SK-N-SH (cell line): ENCODE measurements at regions not wholly inside any gene's neighbourhood (a gene's known extent, or its start where the extent isn't known, plus 50 kb on each side); places are given as distances from the start of the nearest gene placed in this dataset.

ENCODE experiments used
- CTCF ChIA-PET: fragments of 300-600, 350-600 bp; formaldehyde crosslinking; extraction: SDS; loops from one replicate; lab custom pipeline; 2021; lab: Yijun Ruan, JAX
- POLR2A ChIA-PET: fragments of 350-600 bp; sonication (Branson Sonifier 250); formaldehyde crosslinking; extraction: SDS; loops from one replicate; lab custom pipeline; 2020; ENCODE audit warnings: antibody characterized with exemption, inconsistent platforms; lab: Yijun Ruan, JAX
- DNase-seq: peaks from one replicate; pipeline ENCODE4 v3.0.0; 2012
- H2AFZ ChIP-seq: fragments of 200-600 bp; sonication (generic); 2 replicates; pipeline ENCODE4 v1.8.1; 2016; ENCODE audit warnings: antibody characterized with exemption, mild to moderate bottlenecking, low read depth
- H3F3A ChIP-seq: fragments of 200-600 bp; sonication (generic); replicated peaks from 2 replicates; pipeline ENCODE3; 2016; ENCODE audit warnings: antibody characterized with exemption, mild to moderate bottlenecking; ENCODE audit not compliant: insufficient read depth
- H3K27ac ChIP-seq, 2 experiments: fragments of 200-500 bp in 1 of 2; fragments of 200-600 bp in 1 of 2; sonication (Bioruptor generic) in 1 of 2; sonication (generic), shearing (Covaris generic) in 1 of 2; 2 replicates each; pipeline versions ENCODE4 v1.5.1 to v1.6.1; 2014 to 2016; ENCODE audit warnings: low read depth in 2 of 2, inconsistent platforms in 1 of 2, low read length in 1 of 2, mild to moderate bottlenecking in 1 of 2, mixed read lengths in 1 of 2
- H3K27me3 ChIP-seq: fragments of 200-600 bp; sonication (generic), shearing (Covaris generic); 2 replicates; pipeline ENCODE4 v1.6.1; 2016; ENCODE audit warnings: mixed run types; ENCODE audit not compliant: insufficient read depth
- H3K36me3 ChIP-seq, 2 experiments: fragments of 200-500 bp in 1 of 2; fragments of 200-600 bp in 1 of 2; sonication (Bioruptor generic) in 1 of 2; sonication (generic) in 1 of 2; replicated peaks in 1 of 2; 2 replicates each; pipeline versions ENCODE3 to v1.5.1; 2014 to 2016; ENCODE audit warnings: low read length in 1 of 2, mild to moderate bottlenecking in 1 of 2; ENCODE audit not compliant: insufficient read depth in 2 of 2, control insufficient read depth in 1 of 2
- H3K4me1 ChIP-seq, 2 experiments: fragments of 200-500 bp in 1 of 2; fragments of 200-600 bp in 1 of 2; sonication (Bioruptor generic) in 1 of 2; sonication (generic), shearing (Covaris generic) in 1 of 2; 2 replicates each; pipeline versions ENCODE4 v1.5.1 to v1.6.1; 2014 to 2016; ENCODE audit warnings: low read depth in 1 of 2, low read length in 1 of 2, mixed run types in 1 of 2; ENCODE audit not compliant: insufficient read depth in 2 of 2, control insufficient read depth in 1 of 2
- H3K4me2 ChIP-seq: fragments of 200-600 bp; sonication (generic), shearing (Covaris generic); 2 replicates; pipeline ENCODE4 v1.6.1; 2017; ENCODE audit warnings: mixed run types
- H3K4me3 ChIP-seq, 2 experiments: fragments of 200-500 bp in 1 of 2; fragments of 200-600 bp in 1 of 2; sonication (Bioruptor generic) in 1 of 2; sonication (generic), shearing (Covaris generic) in 1 of 2; 2 replicates each; pipeline versions ENCODE4 v1.5.1 to v1.8.1; 2014 to 2016; ENCODE audit warnings: low read depth in 2 of 2, inconsistent platforms in 1 of 2, low read length in 1 of 2, mild to moderate bottlenecking in 1 of 2, mixed read lengths in 1 of 2, moderate library complexity in 1 of 2
- H3K79me2 ChIP-seq: fragments of 200-600 bp; sonication (generic); 2 replicates; pipeline ENCODE4 v1.8.1; 2017; ENCODE audit warnings: mild to moderate bottlenecking; ENCODE audit not compliant: insufficient read depth
- H3K9ac ChIP-seq: fragments of 200-600 bp; sonication (generic); 2 replicates; pipeline ENCODE4 v1.6.1; 2017; ENCODE audit warnings: mixed run types
- H3K9me2 ChIP-seq: fragments of 200-600 bp; sonication (generic); 2 replicates; pipeline ENCODE4 v1.6.1; 2017; ENCODE audit warnings: mixed run types
- H3K9me3 ChIP-seq: fragments of 200-600 bp; sonication (generic); 2 replicates; pipeline ENCODE4 v1.6.1; 2017; ENCODE audit warnings: mixed run types, mild to moderate bottlenecking, moderate library complexity
- H4K20me1 ChIP-seq: fragments of 200-600 bp; sonication (generic); 2 replicates; pipeline ENCODE4 v1.6.1; 2017; ENCODE audit warnings: mild to moderate bottlenecking, mixed run types; ENCODE audit not compliant: insufficient read depth
- CHD2 ChIP-seq: fragments of 150-350 bp; IDR thresholded peaks from 2 replicates; pipeline ENCODE4 v1.6.1; 2018; ENCODE audit warnings: low read length; ENCODE audit not compliant: partially characterized antibody
- ELF1 ChIP-seq: IDR thresholded peaks from 2 replicates; pipeline ENCODE4 v1.4.0; 2012
- EP300 ChIP-seq, 2 experiments: IDR thresholded peaks; 2 replicates each; pipeline versions ENCODE4 v1.4.0 to v1.6.1; 2012; ENCODE audit warnings: borderline replicate concordance in 1 of 2, low read depth in 1 of 2, low read length in 1 of 2
- EZH2phosphoT487 ChIP-seq: fragments of 200-600 bp; sonication (generic); IDR thresholded peaks from 2 replicates; pipeline ENCODE4 v1.6.1; 2017; ENCODE audit warnings: low read depth, mixed run types, mild to moderate bottlenecking, antibody characterized with exemption, moderate library complexity, borderline replicate concordance
- FOXM1 ChIP-seq: IDR thresholded peaks from 2 replicates; pipeline ENCODE4 v1.4.0; 2012; ENCODE audit warnings: low read depth, mild to moderate bottlenecking
- GABPA ChIP-seq: IDR thresholded peaks from 2 replicates; pipeline ENCODE4 v1.4.0; 2012; ENCODE audit warnings: low read depth, mild to moderate bottlenecking
- GATA2 ChIP-seq: sonication (generic); formaldehyde crosslinking; IDR thresholded peaks from 2 replicates; pipeline ENCODE4 v1.5.0; 2020; ENCODE audit warnings: mild to moderate bottlenecking, missing genetic modification reagents
- JUND ChIP-seq: IDR thresholded peaks from 2 replicates; pipeline ENCODE4 v1.4.0; 2012
- MEF2A ChIP-seq: IDR thresholded peaks from 2 replicates; pipeline ENCODE4 v1.4.0; 2012; ENCODE audit warnings: low read depth, borderline replicate concordance
- MXI1 ChIP-seq: IDR thresholded peaks from 2 replicates; pipeline ENCODE4 v1.6.1; 2012; ENCODE audit warnings: mild to moderate bottlenecking, low read depth, low read length, improper control_type of control experiment
- NFIC ChIP-seq: IDR thresholded peaks from 2 replicates; pipeline ENCODE4 v1.4.0; 2012; ENCODE audit warnings: borderline replicate concordance
- NRF1 ChIP-seq: IDR thresholded peaks from 2 replicates; pipeline ENCODE4 v1.6.1; 2012; ENCODE audit warnings: low read depth, mild to moderate bottlenecking, low read length
- POLR2AphosphoS5 ChIP-seq: IDR thresholded peaks from 2 replicates; pipeline ENCODE4 v1.6.1; 2012; ENCODE audit warnings: low read depth, low read length
- RFX5 ChIP-seq: IDR thresholded peaks from 2 replicates; pipeline ENCODE4 v1.6.1; 2012; ENCODE audit warnings: mild to moderate bottlenecking, improper control_type of control experiment, low read length
- RXRA ChIP-seq: IDR thresholded peaks from 2 replicates; pipeline ENCODE4 v1.4.0; 2012; ENCODE audit warnings: low read depth, mild to moderate bottlenecking, borderline replicate concordance
- SIN3A ChIP-seq: IDR thresholded peaks from 2 replicates; pipeline ENCODE4 v1.6.1; 2012; ENCODE audit warnings: low read depth, mild to moderate bottlenecking, low read length, moderate library complexity, borderline replicate concordance
- SMC3 ChIP-seq: IDR thresholded peaks from 2 replicates; pipeline ENCODE4 v1.6.1; 2012; ENCODE audit warnings: low read depth, low read length, improper control_type of control experiment
- TCF12 ChIP-seq: IDR thresholded peaks from 2 replicates; pipeline ENCODE4 v1.4.0; 2012
- TEAD4 ChIP-seq: IDR thresholded peaks from 2 replicates; pipeline ENCODE4 v1.4.0; 2012; ENCODE audit warnings: mild to moderate bottlenecking, borderline replicate concordance; ENCODE audit not compliant: insufficient read depth
- YY1 ChIP-seq: IDR thresholded peaks from 2 replicates; pipeline ENCODE4 v1.4.0; 2012; ENCODE audit warnings: low read depth, mild to moderate bottlenecking
- WGBS: methylation state at CpG from one replicate; pipeline ENCODE4 v1.1.6; 2017; ENCODE audit warnings: low lambda C conversion rate; 5-methylcytosine and 5-hydroxymethylcytosine counted together
- TF ChIP-seq, protein P1 (sequence below): IDR thresholded peaks from 2 replicates; pipeline ENCODE4 v1.4.0; 2012; ENCODE audit warnings: low read depth
- TF ChIP-seq, protein P2 (sequence below): fragments of 200-600 bp; sonication (generic); IDR thresholded peaks from 2 replicates; pipeline ENCODE4 v1.6.1; 2017; ENCODE audit warnings: antibody characterized with exemption, mild to moderate bottlenecking, moderate library complexity
- TF ChIP-seq, protein P3 (sequence below): IDR thresholded peaks from 2 replicates; pipeline ENCODE4 v1.4.0; 2012; ENCODE audit warnings: low read depth, borderline replicate concordance
- TF ChIP-seq, protein P4 (sequence below): fragments of 150-350 bp; IDR thresholded peaks from 2 replicates; pipeline ENCODE4 v1.6.1; 2016; ENCODE audit warnings: mild to moderate bottlenecking, low read depth, low read length

DNA sequence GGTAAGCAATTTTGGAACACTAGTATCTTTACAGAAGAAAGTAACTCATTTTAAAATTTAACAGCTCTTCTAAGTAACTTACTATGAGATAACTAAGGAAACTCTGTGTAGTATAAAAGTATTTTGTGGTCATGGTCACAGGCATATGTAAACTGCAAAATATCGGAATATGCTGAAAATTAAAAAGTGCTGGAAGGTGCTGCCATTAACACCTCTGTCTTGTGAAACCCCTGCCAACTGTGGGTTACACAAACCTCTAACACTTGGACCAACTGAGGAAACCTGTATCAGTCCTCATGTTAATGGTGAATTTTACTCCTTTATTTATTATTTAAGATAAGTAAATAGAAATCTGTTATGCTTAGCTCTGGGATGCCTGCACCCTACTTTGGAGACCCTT is 206.7 kb downstream of the LACC1 start:
- Histone ChIP-seq H3K9me2 (no peaks in the 10 kb centered on the region), H3K4me1 (no peaks in the 10 kb centered on the region), H3K27ac (no peak overlapping the region), H3F3A (no peaks in the 10 kb centered on the region), H3K9ac (no peak overlapping the region), H3K4me3 (no peak overlapping the region), H3K4me2 (no peak overlapping the region), H2AFZ (no peak overlapping the region), H4K20me1 (no peaks in the 10 kb centered on the region), H3K27me3 (no peaks in the 10 kb centered on the region), H3K9me3 (no peaks in the 10 kb centered on the region), H3K36me3 (no peaks in the 10 kb centered on the region), H3K79me2 (no peaks in the 10 kb centered on the region)
- 32% methylated on average over 1 of the region's 1 CpG for WGBS
- ChIA-PET POLR2A (no interaction called here), CTCF (no interaction called here)
- DNase-seq, result no peak
- TF ChIP-seq SMC3 (no peak), TEAD4 (no peak), NFIC (no peak), TCF12 (no peak), RFX5 (no peak), EZH2phosphoT487 (no peak), MXI1 (no peak), YY1 (no peak), MEF2A (no peak)
- TF ChIP-seq, protein P1, sequence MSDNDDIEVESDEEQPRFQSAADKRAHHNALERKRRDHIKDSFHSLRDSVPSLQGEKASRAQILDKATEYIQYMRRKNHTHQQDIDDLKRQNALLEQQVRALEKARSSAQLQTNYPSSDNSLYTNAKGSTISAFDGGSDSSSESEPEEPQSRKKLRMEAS, result no peak

DNA sequence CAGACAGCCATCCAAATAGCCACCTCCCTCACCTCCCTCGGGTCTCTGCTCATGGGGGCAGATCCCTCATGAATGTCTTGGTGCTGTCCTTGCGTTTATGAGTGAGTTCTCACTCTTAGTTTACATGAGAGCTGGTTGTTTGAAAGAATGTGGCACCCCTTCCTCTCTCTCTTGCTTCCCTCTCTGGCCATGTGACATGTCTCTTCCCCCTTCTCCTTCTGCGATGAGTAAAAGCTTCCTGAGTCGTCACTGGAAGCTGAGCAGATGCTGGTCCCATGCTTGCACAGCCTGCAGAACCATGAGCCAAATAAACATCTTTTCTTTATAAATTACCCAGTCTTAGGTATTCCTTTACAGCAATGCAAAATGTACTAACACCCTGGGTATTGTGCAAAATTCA is 208.7 kb downstream of the LACC1 start:
- CTCF ChIA-PET, result no interaction called here
- H2AFZ ChIP-seq, result no peak overlapping the region
- no peaks in the 10 kb centered on the region for H3K4me1 ChIP-seq
- H3F3A ChIP-seq, result no peaks in the 10 kb centered on the region
- DNase-seq, result no peak
- WGBS, result 40% methylated on average over 3 of the region's 4 CpGs
- no peak overlapping the region for H3K9ac ChIP-seq
- no peak overlapping the region for H3K27ac ChIP-seq
- no peak overlapping the region for H3K4me3 ChIP-seq
- H3K9me3 ChIP-seq, result no peaks in the 10 kb centered on the region
- H3K4me2 ChIP-seq, result no peak overlapping the region
- no peaks in the 10 kb centered on the region for H3K27me3 ChIP-seq
- POLR2A ChIA-PET, result no interaction called here
- no peaks in the 10 kb centered on the region for H3K36me3 ChIP-seq
- no peaks in the 10 kb centered on the region for H4K20me1 ChIP-seq
- H3K79me2 ChIP-seq, result no peaks in the 10 kb centered on the region
- H3K9me2 ChIP-seq, result no peaks in the 10 kb centered on the region
- TF ChIP-seq POLR2AphosphoS5 (no peak), MEF2A (no peak), GATA2 (CRISPR knock-in tag) (no peak), SIN3A (no peak), EP300 (IDR thresholded peaks at IDR 0.05; ENCODE audit: borderline replicate concordance in 1 of 2, low read depth in 1 of 2, low read length in 1 of 2) (no peak), FOXM1 (no peak), RXRA (no peak), NRF1 (no peak), GABPA (no peak), CHD2 (no peak), NFIC (no peak), MXI1 (no peak), JUND (no peak), ELF1 (no peak)
- TF ChIP-seq, protein P2, sequence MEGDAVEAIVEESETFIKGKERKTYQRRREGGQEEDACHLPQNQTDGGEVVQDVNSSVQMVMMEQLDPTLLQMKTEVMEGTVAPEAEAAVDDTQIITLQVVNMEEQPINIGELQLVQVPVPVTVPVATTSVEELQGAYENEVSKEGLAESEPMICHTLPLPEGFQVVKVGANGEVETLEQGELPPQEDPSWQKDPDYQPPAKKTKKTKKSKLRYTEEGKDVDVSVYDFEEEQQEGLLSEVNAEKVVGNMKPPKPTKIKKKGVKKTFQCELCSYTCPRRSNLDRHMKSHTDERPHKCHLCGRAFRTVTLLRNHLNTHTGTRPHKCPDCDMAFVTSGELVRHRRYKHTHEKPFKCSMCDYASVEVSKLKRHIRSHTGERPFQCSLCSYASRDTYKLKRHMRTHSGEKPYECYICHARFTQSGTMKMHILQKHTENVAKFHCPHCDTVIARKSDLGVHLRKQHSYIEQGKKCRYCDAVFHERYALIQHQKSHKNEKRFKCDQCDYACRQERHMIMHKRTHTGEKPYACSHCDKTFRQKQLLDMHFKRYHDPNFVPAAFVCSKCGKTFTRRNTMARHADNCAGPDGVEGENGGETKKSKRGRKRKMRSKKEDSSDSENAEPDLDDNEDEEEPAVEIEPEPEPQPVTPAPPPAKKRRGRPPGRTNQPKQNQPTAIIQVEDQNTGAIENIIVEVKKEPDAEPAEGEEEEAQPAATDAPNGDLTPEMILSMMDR, result no peak
- TF ChIP-seq, protein P3, sequence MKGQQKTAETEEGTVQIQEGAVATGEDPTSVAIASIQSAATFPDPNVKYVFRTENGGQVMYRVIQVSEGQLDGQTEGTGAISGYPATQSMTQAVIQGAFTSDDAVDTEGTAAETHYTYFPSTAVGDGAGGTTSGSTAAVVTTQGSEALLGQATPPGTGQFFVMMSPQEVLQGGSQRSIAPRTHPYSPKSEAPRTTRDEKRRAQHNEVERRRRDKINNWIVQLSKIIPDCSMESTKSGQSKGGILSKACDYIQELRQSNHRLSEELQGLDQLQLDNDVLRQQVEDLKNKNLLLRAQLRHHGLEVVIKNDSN, result no peak
- TF ChIP-seq, protein P1, result no peak
- TF ChIP-seq, protein P4, sequence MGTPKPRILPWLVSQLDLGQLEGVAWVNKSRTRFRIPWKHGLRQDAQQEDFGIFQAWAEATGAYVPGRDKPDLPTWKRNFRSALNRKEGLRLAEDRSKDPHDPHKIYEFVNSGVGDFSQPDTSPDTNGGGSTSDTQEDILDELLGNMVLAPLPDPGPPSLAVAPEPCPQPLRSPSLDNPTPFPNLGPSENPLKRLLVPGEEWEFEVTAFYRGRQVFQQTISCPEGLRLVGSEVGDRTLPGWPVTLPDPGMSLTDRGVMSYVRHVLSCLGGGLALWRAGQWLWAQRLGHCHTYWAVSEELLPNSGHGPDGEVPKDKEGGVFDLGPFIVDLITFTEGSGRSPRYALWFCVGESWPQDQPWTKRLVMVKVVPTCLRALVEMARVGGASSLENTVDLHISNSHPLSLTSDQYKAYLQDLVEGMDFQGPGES, result no peak
